Ovary (tissue), 3 donors: ENCODE measurements at regions not wholly inside any gene's neighbourhood (a gene's known extent, or its start where the extent isn't known, plus 50 kb on each side); places are given as distances from the start of the nearest gene placed in this dataset.

Experiments used
- EP300 ChIP-seq: sonication (generic); formaldehyde crosslinking; IDR thresholded peaks from one replicate; pipeline ENCODE4 v1.6.1; 2017; ENCODE audit warnings: antibody characterized with exemption
- POLR2A ChIP-seq: fragments of 450-650 bp; IDR thresholded peaks from one replicate; pipeline ENCODE4 v1.6.1; 2017; ENCODE audit warnings: antibody characterized with exemption, mild to moderate bottlenecking, moderate library complexity
- TF ChIP-seq, protein P1 (sequence below), 3 donors: fragments of 450-650 bp in 2 of 3; fragments of 200-600 bp in 1 of 3; IDR thresholded peaks; one replicate each; pipeline versions ENCODE4 v1.5.1 to v1.8.0; 2016 to 2022; ENCODE audit warnings: antibody characterized with exemption in 3 of 3, mild to moderate bottlenecking in 1 of 3
- donor health status: DM: no; HTN: no; CAD: no.

- TF ChIP-seq, protein P1, sequence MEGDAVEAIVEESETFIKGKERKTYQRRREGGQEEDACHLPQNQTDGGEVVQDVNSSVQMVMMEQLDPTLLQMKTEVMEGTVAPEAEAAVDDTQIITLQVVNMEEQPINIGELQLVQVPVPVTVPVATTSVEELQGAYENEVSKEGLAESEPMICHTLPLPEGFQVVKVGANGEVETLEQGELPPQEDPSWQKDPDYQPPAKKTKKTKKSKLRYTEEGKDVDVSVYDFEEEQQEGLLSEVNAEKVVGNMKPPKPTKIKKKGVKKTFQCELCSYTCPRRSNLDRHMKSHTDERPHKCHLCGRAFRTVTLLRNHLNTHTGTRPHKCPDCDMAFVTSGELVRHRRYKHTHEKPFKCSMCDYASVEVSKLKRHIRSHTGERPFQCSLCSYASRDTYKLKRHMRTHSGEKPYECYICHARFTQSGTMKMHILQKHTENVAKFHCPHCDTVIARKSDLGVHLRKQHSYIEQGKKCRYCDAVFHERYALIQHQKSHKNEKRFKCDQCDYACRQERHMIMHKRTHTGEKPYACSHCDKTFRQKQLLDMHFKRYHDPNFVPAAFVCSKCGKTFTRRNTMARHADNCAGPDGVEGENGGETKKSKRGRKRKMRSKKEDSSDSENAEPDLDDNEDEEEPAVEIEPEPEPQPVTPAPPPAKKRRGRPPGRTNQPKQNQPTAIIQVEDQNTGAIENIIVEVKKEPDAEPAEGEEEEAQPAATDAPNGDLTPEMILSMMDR (IDR thresholded peaks at IDR 0.05), result no peak
- TF ChIP-seq POLR2A (no peak), EP300 (no peak)
These were observed 160.3 kb downstream of the COPRS start for GRCh38 chr17:31698751-31699150.
